ENCODE measurements at regions not wholly inside any gene's neighbourhood (a gene's known extent, or its start where the extent isn't known, plus 50 kb on each side); places are given as distances from the start of the nearest gene placed in this dataset.

DNA sequence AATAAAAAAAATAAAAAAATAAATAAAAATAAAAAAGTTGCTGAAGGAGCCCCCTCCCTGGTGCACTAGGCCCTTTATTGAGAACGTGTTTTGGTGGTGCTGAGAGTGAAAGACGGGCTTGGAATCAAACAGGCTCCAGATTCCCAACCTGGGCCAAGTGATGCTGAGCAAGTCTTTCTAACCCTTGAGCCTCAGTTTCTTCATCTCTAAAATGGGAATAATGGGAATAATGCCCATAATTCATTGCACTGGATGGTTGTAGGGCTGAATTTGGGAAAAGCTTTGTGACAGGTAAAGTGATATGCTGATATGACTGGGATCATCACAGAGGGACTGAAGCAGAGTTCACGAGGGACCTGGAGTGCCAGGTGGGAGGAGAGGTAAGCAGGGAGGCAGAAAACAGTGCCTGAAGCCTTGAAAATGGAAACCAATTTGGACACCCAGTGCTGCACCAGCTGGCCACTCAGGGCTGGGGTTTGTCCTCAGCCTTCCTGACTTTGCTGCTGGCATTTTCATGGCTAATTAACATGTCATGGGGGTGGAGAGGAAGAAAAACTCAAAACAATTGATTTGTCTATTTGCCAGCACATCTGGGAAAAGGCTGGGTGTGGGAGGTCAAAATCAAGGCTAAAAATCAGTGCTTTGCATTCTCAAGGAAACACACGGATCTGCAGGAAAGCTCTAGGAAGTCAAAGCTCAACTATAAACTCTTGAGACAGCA lies 241.3 kb downstream of the LOXHD1 start:
- H3K36me3 ChIP-seq (ENCODE audit: insufficient read depth, low read length) = no peaks in the 10 kb centered on the region
- no peaks in the 10 kb centered on the region for H3K9me3 ChIP-seq (ENCODE audit: insufficient read depth, low read depth, low read length)
- 81% methylated on average over 4 of the region's 4 CpGs for WGBS
- H3K27ac ChIP-seq (ENCODE audit: low read depth, low read length) = no peak overlapping the region
- H3K27me3 ChIP-seq (ENCODE audit: insufficient read depth, low read length) = no peaks in the 10 kb centered on the region
- no peak overlapping the region for H3K4me3 ChIP-seq (ENCODE audit: low read length)
- H3K4me1 ChIP-seq (ENCODE audit: insufficient read depth, low read length) = peaks cover 54% of the 10 kb centered on the region
- H3K9ac ChIP-seq (ENCODE audit: low read depth, low read length) = no peak overlapping the region

GRCh38 chr18:46416706-46417638 lies 240.0 kb downstream of the LOXHD1 start:
- 76% methylated on average over 4 of the region's 4 CpGs for whole genome bisulfite sequencing

DNA sequence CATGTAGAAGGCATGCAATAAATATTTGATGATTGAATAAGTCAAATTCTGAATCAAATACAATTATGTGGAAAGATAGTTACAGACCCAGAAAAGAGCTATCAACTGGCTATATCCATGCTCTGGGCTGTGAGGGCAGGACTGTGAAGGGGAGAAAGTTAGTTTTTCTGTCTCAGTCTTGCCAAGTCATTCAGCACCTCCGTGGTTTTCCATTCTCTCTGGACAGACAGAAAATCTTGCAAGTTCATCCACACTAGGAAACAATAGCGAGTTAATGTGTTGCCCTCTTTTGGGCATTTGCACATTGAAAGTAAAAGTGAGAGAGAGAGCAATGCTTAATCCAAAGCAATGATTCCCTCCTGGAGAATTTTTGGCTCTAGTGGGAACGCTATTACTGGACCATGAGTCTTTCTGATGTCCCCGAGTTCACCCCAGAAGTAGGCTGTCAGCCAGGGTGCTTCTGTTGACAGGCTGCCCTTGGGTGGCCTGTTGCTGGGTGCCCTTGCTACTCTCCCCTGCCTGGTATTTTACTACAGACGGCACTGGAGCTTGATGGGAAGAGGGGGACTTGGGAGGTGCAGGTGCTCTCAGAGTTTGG lies 238.3 kb downstream of the LOXHD1 start:
- H3K4me1 ChIP-seq (ENCODE audit: insufficient read depth, low read length) = peaks cover 28% of the 10 kb centered on the region
- WGBS = 83% methylated on average over 5 of the region's 5 CpGs
- no peaks in the 10 kb centered on the region for H3K36me3 ChIP-seq (ENCODE audit: insufficient read depth, low read length)
- no peaks in the 10 kb centered on the region for H3K9me3 ChIP-seq (ENCODE audit: insufficient read depth, low read depth, low read length)
- no peak overlapping the region; the same call in 1 of the 2 replicates for H3K9ac ChIP-seq (ENCODE audit: low read depth, low read length)
- H3K4me3 ChIP-seq (ENCODE audit: low read length) = no peak overlapping the region
- H3K27ac ChIP-seq (ENCODE audit: low read depth, low read length) = no peak overlapping the region
- H3K27me3 ChIP-seq (ENCODE audit: insufficient read depth, low read length) = no peaks in the 10 kb centered on the region

More at GRCh38 chr18:46416706-46417638, 240.0 kb downstream of the LOXHD1 start:
- no peak overlapping the region for H3K27ac ChIP-seq (ENCODE audit: low read depth, low read length)
- no peak overlapping the region for H3K9ac ChIP-seq (ENCODE audit: low read depth, low read length)
- H3K9me3 ChIP-seq (ENCODE audit: insufficient read depth, low read depth, low read length) = no peaks in the 10 kb centered on the region
- no peaks in the 10 kb centered on the region for H3K27me3 ChIP-seq (ENCODE audit: insufficient read depth, low read length)
- H3K36me3 ChIP-seq (ENCODE audit: insufficient read depth, low read length) = no peaks in the 10 kb centered on the region
- H3K4me3 ChIP-seq (ENCODE audit: low read length) = no peak overlapping the region
- H3K4me1 ChIP-seq (ENCODE audit: insufficient read depth, low read length) = peaks cover 46% of the 10 kb centered on the region

- Histone ChIP-seq H3K9me3 (ENCODE audit: insufficient read depth, low read depth, low read length) (no peaks in the 10 kb centered on the region), H3K36me3 (ENCODE audit: insufficient read depth, low read length) (no peaks in the 10 kb centered on the region), H3K9ac (ENCODE audit: low read depth, low read length) (no peak overlapping the region), H3K4me3 (ENCODE audit: low read length) (no peak overlapping the region), H3K4me1 (ENCODE audit: insufficient read depth, low read length) (peaks cover 25% of the 10 kb centered on the region), H3K27ac (ENCODE audit: low read depth, low read length) (no peak overlapping the region; the same call in 1 of the 2 replicates), H3K27me3 (ENCODE audit: insufficient read depth, low read length) (no peaks in the 10 kb centered on the region)
- 58% methylated on average over 12 of the region's 12 CpGs for WGBS
Measured at GRCh38 chr18:46419391-46420141, 237.5 kb downstream of the LOXHD1 start.

GRCh38 chr18:46421973-46422551 lies 235.0 kb downstream of the LOXHD1 start:
- H3K27me3 ChIP-seq (ENCODE audit: insufficient read depth, low read length) = no peaks in the 10 kb centered on the region
- no peak overlapping the region for H3K4me3 ChIP-seq (ENCODE audit: low read length)
- H3K9ac ChIP-seq (ENCODE audit: low read depth, low read length) = no peak overlapping the region
- WGBS = 81% methylated on average over 7 of the region's 7 CpGs
- no peak overlapping the region for H3K27ac ChIP-seq (ENCODE audit: low read depth, low read length)
- H3K4me1 ChIP-seq (ENCODE audit: insufficient read depth, low read length) = peaks cover 28% of the 10 kb centered on the region
- no peaks in the 10 kb centered on the region for H3K9me3 ChIP-seq (ENCODE audit: insufficient read depth, low read depth, low read length)
- no peaks in the 10 kb centered on the region for H3K36me3 ChIP-seq (ENCODE audit: insufficient read depth, low read length)

GRCh38 chr18:46422552-46423055 lies 234.4 kb downstream of the LOXHD1 start:
- 85% methylated on average over 4 of the region's 4 CpGs for WGBS
- Histone ChIP-seq H3K36me3 (ENCODE audit: insufficient read depth, low read length) (no peaks in the 10 kb centered on the region), H3K9me3 (ENCODE audit: insufficient read depth, low read depth, low read length) (no peaks in the 10 kb centered on the region), H3K9ac (ENCODE audit: low read depth, low read length) (no peak overlapping the region), H3K4me3 (ENCODE audit: low read length) (no peak overlapping the region), H3K27me3 (ENCODE audit: insufficient read depth, low read length) (no peaks in the 10 kb centered on the region), H3K27ac (ENCODE audit: low read depth, low read length) (no peak overlapping the region), H3K4me1 (ENCODE audit: insufficient read depth, low read length) (peaks cover 28% of the 10 kb centered on the region)

- no peak overlapping the region for H3K9ac ChIP-seq (ENCODE audit: low read depth, low read length)
- no peaks in the 10 kb centered on the region for H3K27me3 ChIP-seq (ENCODE audit: insufficient read depth, low read length)
- H3K4me3 ChIP-seq (ENCODE audit: low read length) = no peak overlapping the region
- no peak overlapping the region for H3K27ac ChIP-seq (ENCODE audit: low read depth, low read length)
- peaks cover 28% of the 10 kb centered on the region for H3K4me1 ChIP-seq (ENCODE audit: insufficient read depth, low read length)
- no peaks in the 10 kb centered on the region for H3K9me3 ChIP-seq (ENCODE audit: insufficient read depth, low read depth, low read length)
- no peaks in the 10 kb centered on the region for H3K36me3 ChIP-seq (ENCODE audit: insufficient read depth, low read length)
- 96% methylated on average over 4 of the region's 4 CpGs for WGBS
Measured at GRCh38 chr18:46423226-46423805, 233.7 kb downstream of the LOXHD1 start.

DNA sequence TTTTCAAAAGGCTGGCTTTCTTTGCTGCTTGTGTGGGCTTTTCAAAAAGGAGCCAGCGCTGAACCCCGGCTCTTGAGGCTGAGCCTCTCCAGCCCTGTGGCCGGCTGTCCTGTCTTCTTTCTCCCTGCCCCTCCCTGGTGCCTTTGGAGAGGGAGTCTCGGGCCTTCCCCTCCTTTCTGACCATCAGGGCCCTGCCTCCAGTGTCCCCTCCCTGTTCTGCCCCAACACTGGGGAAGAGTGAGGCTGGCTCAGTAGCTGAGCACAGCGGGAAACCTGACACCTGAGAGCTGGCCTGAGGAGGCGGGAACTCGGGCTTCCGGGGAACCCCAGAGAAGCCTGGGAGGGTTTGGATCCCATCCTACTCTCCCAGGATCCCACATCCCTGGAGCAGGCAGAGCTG lies 232.1 kb downstream of the LOXHD1 start:
- Histone ChIP-seq H3K4me3 (ENCODE audit: low read length) (no peak overlapping the region), H3K27ac (ENCODE audit: low read depth, low read length) (no peak overlapping the region), H3K27me3 (ENCODE audit: insufficient read depth, low read length) (no peaks in the 10 kb centered on the region), H3K9ac (ENCODE audit: low read depth, low read length) (no peak overlapping the region), H3K9me3 (ENCODE audit: insufficient read depth, low read depth, low read length) (no peaks in the 10 kb centered on the region), H3K4me1 (ENCODE audit: insufficient read depth, low read length) (peaks cover 14% of the 10 kb centered on the region), H3K36me3 (ENCODE audit: insufficient read depth, low read length) (no peaks in the 10 kb centered on the region)
- 42% methylated on average over 8 of the region's 8 CpGs for WGBS

- 93% methylated on average over 3 of the region's 3 CpGs for WGBS
- Histone ChIP-seq H3K27me3 (ENCODE audit: insufficient read depth, low read length) (no peaks in the 10 kb centered on the region), H3K9ac (ENCODE audit: low read depth, low read length) (no peak overlapping the region), H3K9me3 (ENCODE audit: insufficient read depth, low read depth, low read length) (no peaks in the 10 kb centered on the region), H3K4me3 (ENCODE audit: low read length) (no peak overlapping the region), H3K4me1 (ENCODE audit: insufficient read depth, low read length) (peaks cover 12% of the 10 kb centered on the region), H3K36me3 (ENCODE audit: insufficient read depth, low read length) (no peaks in the 10 kb centered on the region), H3K27ac (ENCODE audit: low read depth, low read length) (no peak overlapping the region)
Measured at GRCh38 chr18:46425511-46425910, 231.5 kb downstream of the LOXHD1 start.

GRCh38 chr18:46426021-46426678 lies 230.9 kb downstream of the LOXHD1 start:
- Histone ChIP-seq H3K27ac (ENCODE audit: low read depth, low read length) (no peak overlapping the region), H3K9me3 (ENCODE audit: insufficient read depth, low read depth, low read length) (no peaks in the 10 kb centered on the region), H3K9ac (ENCODE audit: low read depth, low read length) (no peak overlapping the region), H3K27me3 (ENCODE audit: insufficient read depth, low read length) (no peaks in the 10 kb centered on the region), H3K4me3 (ENCODE audit: low read length) (no peak overlapping the region), H3K36me3 (ENCODE audit: insufficient read depth, low read length) (no peaks in the 10 kb centered on the region), H3K4me1 (ENCODE audit: insufficient read depth, low read length) (peaks cover 12% of the 10 kb centered on the region)
- 91% methylated on average over 5 of the region's 5 CpGs for WGBS

Measured in HUES64 (cell line).